Neutrophil (primary cell): ENCODE measurements at regions not wholly inside any gene's neighbourhood (a gene's known extent, or its start where the extent isn't known, plus 50 kb on each side); places are given as distances from the start of the nearest gene placed in this dataset.
"Not testable (repeated sequence)": the region's sequence is repeated elsewhere in the genome, so short reads cannot be mapped to it uniquely, and the experiment has no call there.

Experiments
- H3K27ac ChIP-seq: fragments of 200-600 bp; sonication (generic); 2 replicates; pipeline ENCODE4 v1.5.1; 2016; ENCODE audit warnings: mild to moderate bottlenecking, moderate library complexity
- H3K27me3 ChIP-seq: fragments of 200-600 bp; sonication (generic); 2 replicates; pipeline ENCODE4 v1.6.0; 2016; ENCODE audit warnings: mild to moderate bottlenecking
- H3K36me3 ChIP-seq: fragments of 200-600 bp; sonication (generic); 2 replicates; pipeline ENCODE4 v1.5.1; 2017
- H3K4me1 ChIP-seq, 2 experiments: fragments of 200-600 bp in 1 of 2; sonication (generic) in 1 of 2; 1 replicate in 1 of 2; 2 replicates in 1 of 2; pipeline versions ENCODE4 v1.5.1 to v1.6.1; 2013 to 2016; ENCODE audit warnings: low read depth in 1 of 2, low read length in 1 of 2, mild to moderate bottlenecking in 1 of 2, moderate library complexity in 1 of 2; ENCODE audit not compliant: control insufficient read depth in 1 of 2, insufficient read depth in 1 of 2
- H3K4me3 ChIP-seq, 2 experiments: fragments of 200-600 bp in 1 of 2; sonication (generic) in 1 of 2; 1 replicate in 1 of 2; 2 replicates in 1 of 2; pipeline ENCODE4 v1.5.1; 2013 to 2016; ENCODE audit warnings: low read depth in 1 of 2, low read length in 1 of 2, mild to moderate bottlenecking in 1 of 2, moderate library complexity in 1 of 2
- H3K9me3 ChIP-seq: fragments of 200-600 bp; sonication (generic); 2 replicates; pipeline ENCODE4 v1.5.1; 2016
- CTCF ChIP-seq: fragments of 200-600 bp; sonication (generic); IDR thresholded peaks from 2 replicates; pipeline ENCODE4 v1.5.1; 2016; ENCODE audit warnings: antibody characterized with exemption

GRCh38 chr7:113606325-113606724 is 312.5 kb downstream of the PPP1R3A start:
- TF ChIP-seq CTCF, result no peak
- no peaks in the 10 kb centered on the region for H3K4me1 ChIP-seq

GRCh38 chr7:113600428-113600827 is 318.4 kb downstream of the PPP1R3A start:
- H3K27ac ChIP-seq, H3K9me3 ChIP-seq, H3K27me3 ChIP-seq, H3K4me3 ChIP-seq, H3K36me3 ChIP-seq, H3K4me1 ChIP-seq: not testable (repeated sequence)

More at GRCh38 chr7:113606325-113606724, 312.5 kb downstream of the PPP1R3A start:
- Histone ChIP-seq H3K27ac (no peak overlapping the region), H3K36me3 (no peaks in the 10 kb centered on the region), H3K9me3 (no peaks in the 10 kb centered on the region), H3K4me3 (no peak overlapping the region), H3K27me3 (no peaks in the 10 kb centered on the region)

GRCh38 chr7:113593455-113593854 is 325.4 kb downstream of the PPP1R3A start:
- H3K9me3 ChIP-seq, H3K4me3 ChIP-seq, H3K4me1 ChIP-seq, H3K36me3 ChIP-seq, H3K27me3 ChIP-seq, H3K27ac ChIP-seq: not testable (repeated sequence)

GRCh38 chr7:113592924-113593323 is 325.9 kb downstream of the PPP1R3A start:
- H3K27me3 ChIP-seq, H3K36me3 ChIP-seq, H3K4me3 ChIP-seq, H3K4me1 ChIP-seq, H3K27ac ChIP-seq, H3K9me3 ChIP-seq: not testable (repeated sequence)

GRCh38 chr7:113582471-113582870 is 336.3 kb downstream of the PPP1R3A start:
- TF ChIP-seq CTCF, result no peak
- Histone ChIP-seq H3K4me3 (no peak overlapping the region), H3K4me1 (no peaks in the 10 kb centered on the region), H3K36me3 (no peaks in the 10 kb centered on the region), H3K27me3 (no peaks in the 10 kb centered on the region), H3K9me3 (no peaks in the 10 kb centered on the region), H3K27ac (no peak overlapping the region)

GRCh38 chr7:113563257-113563656 is 355.6 kb downstream of the PPP1R3A start:
- H3K4me3 ChIP-seq, H3K4me1 ChIP-seq, H3K27me3 ChIP-seq, H3K9me3 ChIP-seq, H3K27ac ChIP-seq, H3K36me3 ChIP-seq: not testable (repeated sequence)

- Histone ChIP-seq H3K27ac (no peak overlapping the region), H3K4me3 (no peak overlapping the region), H3K36me3 (no peaks in the 10 kb centered on the region), H3K9me3 (no peaks in the 10 kb centered on the region), H3K4me1 (no peaks in the 10 kb centered on the region), H3K27me3 (no peaks in the 10 kb centered on the region)
- no peak for TF ChIP-seq CTCF
These were observed 356.0 kb downstream of the PPP1R3A start for GRCh38 chr7:113562801-113563200.

- Histone ChIP-seq H3K36me3 (no peaks in the 10 kb centered on the region), H3K4me3 (no peak overlapping the region), H3K27me3 (no peaks in the 10 kb centered on the region), H3K4me1 (no peaks in the 10 kb centered on the region), H3K27ac (no peak overlapping the region), H3K9me3 (no peaks in the 10 kb centered on the region)
- TF ChIP-seq CTCF, result no peak
These were observed 356.6 kb downstream of the PPP1R3A start for GRCh38 chr7:113562242-113562641.
